ENCODE measurements at regions not wholly inside any gene's neighbourhood (a gene's known extent, or its start where the extent isn't known, plus 50 kb on each side); places are given as distances from the start of the nearest gene placed in this dataset.

DNA sequence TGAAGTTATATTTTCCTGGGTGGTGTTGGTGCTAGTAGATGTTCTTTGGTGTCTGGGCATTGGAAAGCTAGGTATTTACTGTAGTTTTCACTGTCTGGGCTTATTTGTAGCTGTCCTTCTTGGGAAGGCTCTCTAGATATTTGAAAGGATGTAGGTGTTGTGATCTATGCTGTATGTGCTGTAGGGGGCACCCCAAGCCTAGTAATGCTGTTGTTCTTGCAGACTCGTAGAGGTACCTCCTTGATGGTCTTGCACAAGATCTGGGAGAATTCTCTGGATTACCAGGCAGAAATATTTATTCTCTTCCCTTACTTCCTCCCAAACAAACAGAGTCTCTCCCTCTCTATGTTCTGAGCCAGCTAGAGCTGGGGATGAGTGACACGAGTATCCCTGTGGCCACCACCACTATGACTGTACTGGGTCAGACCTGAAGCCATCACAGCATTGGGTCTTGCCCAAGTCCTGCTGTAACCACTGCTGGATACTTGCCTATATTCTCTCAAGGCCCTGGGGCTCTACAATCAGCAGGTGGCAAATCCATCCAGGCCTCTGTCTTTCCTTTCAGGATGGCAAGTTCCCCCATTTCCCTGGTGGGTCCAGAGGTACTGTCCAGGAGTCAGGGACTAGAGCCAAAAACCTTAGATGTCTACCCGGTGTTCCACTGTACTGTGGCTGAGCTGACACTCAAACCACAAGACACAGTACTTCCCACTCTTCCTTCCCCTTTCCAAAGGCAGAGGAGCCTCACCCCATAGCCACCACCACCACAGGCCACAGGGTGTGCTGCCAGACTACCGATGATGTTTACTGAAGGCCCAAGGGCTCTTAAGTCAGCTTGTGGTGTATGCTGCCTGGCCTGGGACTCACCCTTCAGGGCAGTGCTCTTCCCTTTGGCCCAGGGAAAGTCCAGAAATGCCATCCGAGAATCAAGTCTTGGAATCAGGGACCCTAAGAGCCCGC lies 195.2 kb upstream of the DPPA4 start:
- DNase-seq (ENCODE audit: low read depth in 4 of 4, low spot score in 1 of 4) = peak in 2 of 4 experiments; percentile 16 to 20

GRCh38 chr3:109545746-109546145 lies 208.4 kb upstream of the DPPA4 start:
- DNase-seq (ENCODE audit: low read depth in 4 of 4, low spot score in 1 of 4) = no peak

DNA sequence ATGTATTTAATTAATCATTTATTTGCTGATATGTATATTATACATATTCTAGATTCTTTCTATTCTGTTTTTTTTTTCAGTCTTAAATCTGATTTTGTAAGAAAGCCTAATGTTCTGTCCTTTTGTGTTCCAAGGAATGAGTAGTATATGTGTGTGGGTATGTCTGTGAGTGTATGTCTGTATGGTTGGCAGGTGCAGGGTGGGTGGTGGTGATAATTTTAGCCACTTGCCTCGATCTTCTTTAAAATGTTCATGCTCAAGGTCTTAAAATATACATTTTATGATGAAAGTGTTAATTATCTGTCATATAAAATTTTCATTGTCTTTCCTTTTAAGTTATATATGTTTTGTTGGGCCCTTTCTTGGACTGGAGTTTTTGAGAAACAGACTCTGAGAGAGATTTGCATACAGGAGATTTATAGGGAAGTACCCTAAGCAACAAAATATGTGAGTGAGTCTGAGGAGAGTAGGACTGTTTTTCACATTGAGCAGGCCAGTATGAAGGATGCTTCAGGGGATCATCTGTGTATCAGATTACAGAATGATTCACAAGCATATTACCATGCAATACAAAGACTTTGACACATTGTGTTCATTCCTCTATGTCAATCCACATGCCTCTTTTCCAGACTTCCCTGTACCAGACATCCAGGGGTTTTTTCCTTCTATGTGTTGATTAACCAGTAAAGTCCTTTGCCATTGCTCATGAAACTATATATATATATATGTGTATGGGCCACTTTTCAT lies 211.0 kb upstream of the DPPA4 start:
- DNase-seq (ENCODE audit: low read depth in 4 of 4, low spot score in 1 of 4) = no peak

DNA sequence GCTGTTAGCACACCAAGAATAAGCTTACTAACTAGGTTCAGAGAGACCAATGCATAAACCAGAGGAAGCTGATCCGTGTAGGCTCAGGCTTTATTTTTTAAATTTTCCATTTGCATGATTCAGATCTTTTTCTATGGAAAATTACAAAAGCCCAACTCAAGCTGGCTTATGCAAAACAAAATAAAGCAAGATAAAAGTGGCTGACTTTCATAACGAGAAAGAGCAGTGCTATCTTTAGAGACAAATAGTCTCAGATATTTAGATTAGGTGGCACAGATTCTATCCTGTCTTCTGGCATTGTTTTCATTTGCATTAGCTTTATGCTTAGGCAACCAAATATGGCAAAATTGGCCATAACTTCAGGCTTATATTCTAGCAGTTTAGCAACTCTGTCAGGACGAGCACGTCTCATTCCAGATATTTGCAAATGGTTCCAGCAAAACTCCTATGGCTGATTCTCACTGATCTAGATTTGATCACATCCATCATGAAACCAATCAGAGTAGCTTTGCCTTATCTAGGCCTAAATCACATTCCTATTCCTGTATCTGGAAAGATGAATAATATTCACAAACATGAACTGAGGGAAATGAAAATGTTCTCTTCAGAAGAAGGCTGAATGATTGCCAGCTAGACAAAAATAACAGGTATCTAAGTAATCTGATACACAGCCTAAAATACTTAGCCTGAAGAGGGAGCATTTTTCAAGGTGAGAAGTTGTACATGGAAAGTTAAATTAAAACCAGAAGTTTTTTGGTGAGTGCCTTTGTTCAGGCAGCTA lies 216.4 kb upstream of the DPPA4 start:
- DNase-seq (ENCODE audit: low read depth in 4 of 4, low spot score in 1 of 4) = no peak

DNA sequence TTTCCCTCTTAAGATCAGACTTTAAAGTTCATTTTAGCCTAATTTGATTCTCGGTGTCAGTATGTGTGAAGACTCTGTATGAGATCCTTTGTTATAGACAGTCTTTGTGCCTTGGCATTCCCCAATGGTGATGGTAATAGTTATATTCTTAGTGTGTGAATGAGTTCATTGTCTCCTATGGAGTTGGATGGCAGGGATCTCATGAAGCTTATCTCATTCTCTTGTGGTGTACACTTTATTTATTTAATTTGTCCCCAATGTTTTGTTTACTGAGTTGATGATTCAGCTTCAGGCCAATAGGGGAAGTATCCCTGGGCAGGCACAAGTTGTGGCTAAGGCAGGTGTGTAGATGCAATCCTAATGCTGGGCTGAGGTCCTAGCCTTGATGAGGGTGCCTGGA lies 222.0 kb upstream of the DPPA4 start:
- DNase-seq (ENCODE audit: low read depth in 4 of 4, low spot score in 1 of 4) = no peak

- peak in 1 of 4 experiments; percentile 4 for DNase-seq (ENCODE audit: low read depth in 4 of 4, low spot score in 1 of 4)
Measured at GRCh38 chr3:109563149-109563548, 225.8 kb upstream of the DPPA4 start.

- no peak for DNase-seq (ENCODE audit: low read depth in 4 of 4, low spot score in 1 of 4)
Measured at GRCh38 chr3:109569135-109569846, 231.9 kb upstream of the DPPA4 start.

DNA sequence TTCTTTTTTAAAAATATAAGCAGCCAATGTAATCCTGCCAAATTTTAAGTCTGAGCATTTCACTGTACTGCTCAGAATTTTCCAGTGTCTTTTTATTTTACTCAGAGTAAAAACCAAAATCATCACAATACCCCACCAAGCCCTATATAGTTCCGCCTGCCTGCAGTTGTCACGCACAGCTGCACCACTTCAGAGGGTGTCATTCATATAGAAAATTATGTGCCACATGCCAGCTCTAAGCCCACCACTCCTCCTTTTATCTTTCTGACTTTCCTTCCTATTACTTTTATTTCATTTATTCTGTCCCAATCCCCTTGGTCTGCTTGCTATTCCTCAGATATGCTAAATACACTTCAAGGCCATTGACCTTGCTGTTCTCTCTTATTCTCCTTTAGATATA lies 233.1 kb upstream of the DPPA4 start:
- no peak for DNase-seq (ENCODE audit: low read depth in 4 of 4, low spot score in 1 of 4)

DNA sequence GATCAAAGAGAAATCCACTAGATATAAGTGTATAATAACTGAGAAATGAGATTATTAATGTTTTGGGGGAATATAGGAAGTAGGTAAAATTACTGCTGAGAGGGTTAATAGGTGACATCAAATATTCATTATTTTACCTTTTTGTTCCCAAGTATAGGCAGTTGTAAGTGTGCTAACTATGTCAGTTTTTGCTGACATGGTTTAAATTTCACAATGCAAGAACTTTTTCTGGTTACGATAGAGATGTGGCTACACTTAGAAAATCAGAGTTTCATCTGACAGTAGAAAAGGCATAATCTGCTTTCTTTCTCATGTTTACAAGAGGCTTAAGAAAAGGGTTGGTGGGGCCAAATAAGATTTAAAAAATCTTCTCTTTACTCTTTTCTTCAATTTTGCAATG lies 235.0 kb upstream of the DPPA4 start:
- no peak for DNase-seq (ENCODE audit: low read depth in 4 of 4, low spot score in 1 of 4)

GRCh38 chr3:109596991-109597390 lies 259.6 kb upstream of the DPPA4 start:
- no peak for DNase-seq (ENCODE audit: low read depth in 4 of 4, low spot score in 1 of 4)

GRCh38 chr3:109597444-109597843 lies 260.1 kb upstream of the DPPA4 start:
- DNase-seq (ENCODE audit: low read depth in 4 of 4, low spot score in 1 of 4) = no peak

DNA sequence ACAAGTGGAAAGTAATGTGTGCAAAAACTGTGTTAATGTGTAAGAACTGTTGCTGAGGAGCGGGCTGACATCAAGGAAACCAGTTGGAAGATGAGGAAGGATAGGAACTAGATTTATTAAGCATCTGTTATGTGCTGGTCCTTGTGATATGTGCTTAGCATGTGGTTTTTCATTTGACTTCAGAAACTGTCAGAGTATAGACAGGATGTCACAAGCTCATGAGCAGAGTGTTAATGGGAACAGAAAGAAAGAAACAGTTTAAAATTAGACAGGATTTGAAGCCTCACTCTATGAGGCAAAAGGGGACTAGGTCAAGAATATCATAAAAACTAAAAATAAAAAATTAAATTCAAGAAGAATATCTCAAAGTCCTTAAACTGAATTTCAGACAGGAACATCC lies 270.6 kb upstream of the DPPA4 start:
- no peak for DNase-seq (ENCODE audit: low read depth in 4 of 4, low spot score in 1 of 4)

DNA sequence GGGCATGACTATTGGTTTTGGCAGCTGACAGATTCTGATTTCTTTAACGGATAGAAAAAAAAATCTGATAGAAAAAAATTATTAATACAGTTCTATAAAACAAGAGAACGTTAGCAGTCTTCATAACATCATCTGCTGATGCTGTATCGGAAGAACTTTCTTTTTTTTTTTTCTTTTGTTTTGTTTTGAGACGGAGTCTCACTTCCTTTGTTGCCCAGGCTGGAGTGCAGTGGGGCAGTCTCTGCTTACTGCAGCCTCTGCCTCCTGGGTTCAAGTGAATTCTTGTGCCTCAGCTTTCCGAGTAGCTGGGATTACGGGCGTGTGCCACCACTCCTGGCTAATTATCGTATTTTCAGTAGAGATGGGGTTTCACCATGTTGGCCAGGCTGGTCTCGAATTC lies 271.2 kb upstream of the DPPA4 start:
- DNase-seq (ENCODE audit: low read depth in 4 of 4, low spot score in 1 of 4) = no peak

- no peak for DNase-seq (ENCODE audit: low read depth in 4 of 4, low spot score in 1 of 4)
Measured at GRCh38 chr3:109618766-109619378, 281.5 kb upstream of the DPPA4 start.

GRCh38 chr3:109631897-109632296 lies 294.6 kb upstream of the DPPA4 start:
- no peak for DNase-seq (ENCODE audit: low read depth in 4 of 4, low spot score in 1 of 4)

DNA sequence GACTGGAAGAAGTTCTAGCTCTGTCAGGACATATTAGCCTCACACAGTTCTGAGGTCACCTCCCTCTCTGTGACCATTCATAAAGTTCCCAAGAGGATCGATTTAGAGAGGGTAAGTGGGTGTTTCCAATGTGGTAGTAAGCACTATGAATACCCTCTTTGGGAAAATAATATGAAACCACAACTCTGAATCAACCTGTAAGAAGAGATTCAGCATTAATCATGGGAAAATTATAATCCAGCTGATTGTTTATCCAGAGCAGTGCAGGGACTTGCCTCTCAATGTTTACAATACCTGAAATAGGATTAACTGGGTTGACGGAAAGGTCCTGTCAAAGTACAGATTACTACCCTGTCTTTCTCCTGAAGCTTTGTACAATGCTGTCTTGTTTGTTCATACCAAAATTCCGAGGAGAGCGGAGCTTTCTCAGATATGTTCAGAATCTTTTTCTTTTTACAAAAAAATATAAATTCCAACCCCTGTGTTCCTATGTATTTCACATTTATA lies 302.9 kb upstream of the DPPA4 start:
- DNase-seq (ENCODE audit: low read depth in 4 of 4, low spot score in 1 of 4) = no peak

- no peak for DNase-seq (ENCODE audit: low read depth in 4 of 4, low spot score in 1 of 4)
Measured at GRCh38 chr3:109642025-109642424, 304.7 kb upstream of the DPPA4 start.

DNA sequence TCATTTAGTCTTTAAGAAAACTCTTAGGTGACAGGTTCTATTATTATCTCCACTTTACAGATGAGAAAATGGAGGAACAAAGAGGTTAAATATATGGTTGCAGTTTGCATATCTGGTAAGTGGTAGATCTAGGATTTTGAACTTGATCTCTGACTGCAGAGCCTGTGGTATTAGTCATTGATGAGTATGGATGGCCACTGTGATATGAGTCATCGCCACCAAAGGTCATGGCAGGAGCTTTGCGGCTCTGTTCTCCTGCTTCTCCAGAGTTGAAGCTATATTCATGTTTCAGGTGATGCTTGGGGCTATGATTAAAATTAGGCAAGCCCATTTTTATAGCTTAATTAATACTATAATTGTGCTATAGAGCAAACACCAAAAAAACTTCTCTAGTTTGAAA lies 306.2 kb upstream of the DPPA4 start:
- no peak for DNase-seq (ENCODE audit: low read depth in 4 of 4, low spot score in 1 of 4)

DNA sequence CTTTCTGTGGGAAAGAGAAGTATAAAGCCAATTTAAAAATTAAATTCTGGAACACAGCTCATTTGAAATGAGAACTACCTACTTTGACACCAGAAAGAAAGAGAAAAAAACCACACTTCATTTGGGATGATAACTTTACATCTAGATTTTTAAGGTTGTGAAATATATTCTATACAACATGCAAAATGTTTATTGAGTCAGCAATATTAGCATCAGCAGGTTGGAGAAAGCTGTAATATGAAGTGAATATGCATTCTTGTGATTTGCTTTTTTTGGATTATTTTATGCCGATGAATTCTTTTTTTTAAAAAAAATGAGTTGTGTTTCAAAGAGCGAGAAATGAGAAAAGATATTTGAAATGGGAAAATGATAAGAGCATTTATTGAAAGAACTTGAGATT lies 307.0 kb upstream of the DPPA4 start:
- no peak for DNase-seq (ENCODE audit: low read depth in 4 of 4, low spot score in 1 of 4)

DNA sequence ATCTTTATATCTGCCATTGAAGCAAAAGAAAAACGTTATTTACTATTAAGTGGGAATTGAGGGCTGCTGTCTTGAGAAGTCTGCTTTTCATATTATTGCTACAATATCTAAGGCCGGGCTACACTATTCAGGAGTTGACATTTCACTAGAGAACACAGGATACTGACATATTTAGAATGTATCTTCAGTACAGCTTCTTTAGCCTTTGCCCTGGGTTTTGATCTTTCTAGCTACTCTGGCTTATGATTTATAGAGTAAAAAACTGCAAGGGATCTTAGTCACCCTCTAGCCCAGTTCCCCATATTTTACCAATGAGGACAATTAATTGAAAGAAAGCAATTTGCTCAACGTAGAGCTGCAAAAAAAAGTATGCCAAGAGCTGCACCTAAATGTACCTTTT lies 307.4 kb upstream of the DPPA4 start:
- no peak for DNase-seq (ENCODE audit: low read depth in 4 of 4, low spot score in 1 of 4)
